DOHH2 (cell line): ENCODE measurements at regions not wholly inside any gene's neighbourhood (a gene's known extent, or its start where the extent isn't known, plus 50 kb on each side); places are given as distances from the start of the nearest gene placed in this dataset.

Experiments
- H3F3A ChIP-seq: fragments of 200-600 bp; sonication (generic), shearing (Covaris generic); 2 replicates; pipeline ENCODE4 v1.6.0; 2016; ENCODE audit warnings: antibody characterized with exemption, mild to moderate bottlenecking; ENCODE audit not compliant: control insufficient read depth, insufficient read depth
- H3K27ac ChIP-seq: fragments of 200-600 bp; sonication (generic); 2 replicates; pipeline ENCODE4 v1.5.1; 2014; ENCODE audit warnings: low read depth, mild to moderate bottlenecking, low read length, moderate library complexity
- H3K27me3 ChIP-seq: fragments of 200-600 bp; sonication (generic); 2 replicates; pipeline ENCODE4 v1.6.1; 2014; ENCODE audit warnings: mild to moderate bottlenecking, low read length, mixed read lengths; ENCODE audit not compliant: control insufficient read depth
- H3K36me3 ChIP-seq: fragments of 200-600 bp; sonication (generic); 2 replicates; pipeline ENCODE4 v1.6.1; 2014; ENCODE audit warnings: mild to moderate bottlenecking, low read length, moderate library complexity, mixed read lengths; ENCODE audit not compliant: control insufficient read depth
- H3K4me1 ChIP-seq: fragments of 200-600 bp; sonication (generic); 2 replicates; pipeline ENCODE4 v1.6.1; 2014; ENCODE audit warnings: mild to moderate bottlenecking, low read length, mixed read lengths; ENCODE audit not compliant: control insufficient read depth
- H3K4me2 ChIP-seq: fragments of 200-600 bp; sonication (generic); 2 replicates; pipeline ENCODE4 v1.6.0; 2014; ENCODE audit warnings: mild to moderate bottlenecking, low read length, moderate library complexity
- H3K4me3 ChIP-seq: fragments of 200-600 bp; sonication (generic); 2 replicates; pipeline ENCODE4 v1.5.1; 2014; ENCODE audit warnings: mild to moderate bottlenecking, low read length, mixed read lengths
- H3K79me2 ChIP-seq: fragments of 200-600 bp; sonication (generic); 2 replicates; pipeline ENCODE4 v1.6.1; 2014; ENCODE audit warnings: mild to moderate bottlenecking, low read length, mixed read lengths; ENCODE audit not compliant: control insufficient read depth
- H3K9me2 ChIP-seq: fragments of 200-600 bp; sonication (generic); replicated peaks from 2 replicates; pipeline ENCODE4 v1.6.1; 2014; ENCODE audit warnings: mild to moderate bottlenecking, low read length, mixed read lengths; ENCODE audit not compliant: control insufficient read depth
- H3K9me3 ChIP-seq: fragments of 200-600 bp; sonication (generic); 2 replicates; pipeline ENCODE4 v1.6.1; 2014; ENCODE audit warnings: antibody characterized with exemption, low read length, mixed read lengths; ENCODE audit not compliant: control insufficient read depth, insufficient read depth
- H4K20me1 ChIP-seq: fragments of 200-600 bp; sonication (generic); 2 replicates; pipeline ENCODE4 v1.6.0; 2014; ENCODE audit warnings: low read depth, mild to moderate bottlenecking, antibody characterized with exemption, low read length, moderate library complexity; ENCODE audit not compliant: control insufficient read depth, insufficient read depth
- CTCF ChIP-seq: fragments of 200-600 bp; sonication (generic); IDR thresholded peaks from one replicate; pipeline ENCODE4 v1.5.1; 2014; ENCODE audit warnings: antibody characterized with exemption, mild to moderate bottlenecking, low read depth, low read length; ENCODE audit not compliant: poor library complexity, severe bottlenecking
- EZH2phosphoT487 ChIP-seq: fragments of 200-600 bp; sonication (generic); IDR thresholded peaks from 2 replicates; pipeline ENCODE4 v1.6.1; 2017; ENCODE audit warnings: borderline replicate concordance, mild to moderate bottlenecking, antibody characterized with exemption, low read length, moderate library complexity, mixed read lengths

GRCh38 chr3:88248658-88249057 is 98.9 kb downstream of the C3orf38 start:
- H3K27ac ChIP-seq: no peak overlapping the region
- no peaks in the 10 kb centered on the region for H3K36me3 ChIP-seq
- no peaks in the 10 kb centered on the region for H3F3A ChIP-seq
- H3K4me1 ChIP-seq: no peaks in the 10 kb centered on the region
- H3K9me3 ChIP-seq: no peaks in the 10 kb centered on the region
- no peak overlapping the region for H3K4me3 ChIP-seq
- no peaks in the 10 kb centered on the region for H3K27me3 ChIP-seq
- H4K20me1 ChIP-seq: no peaks in the 10 kb centered on the region
- H3K79me2 ChIP-seq: no peaks in the 10 kb centered on the region
- no peaks in the 10 kb centered on the region for H3K9me2 ChIP-seq
- H3K4me2 ChIP-seq: no peak overlapping the region
- TF ChIP-seq EZH2phosphoT487: no peak

DNA sequence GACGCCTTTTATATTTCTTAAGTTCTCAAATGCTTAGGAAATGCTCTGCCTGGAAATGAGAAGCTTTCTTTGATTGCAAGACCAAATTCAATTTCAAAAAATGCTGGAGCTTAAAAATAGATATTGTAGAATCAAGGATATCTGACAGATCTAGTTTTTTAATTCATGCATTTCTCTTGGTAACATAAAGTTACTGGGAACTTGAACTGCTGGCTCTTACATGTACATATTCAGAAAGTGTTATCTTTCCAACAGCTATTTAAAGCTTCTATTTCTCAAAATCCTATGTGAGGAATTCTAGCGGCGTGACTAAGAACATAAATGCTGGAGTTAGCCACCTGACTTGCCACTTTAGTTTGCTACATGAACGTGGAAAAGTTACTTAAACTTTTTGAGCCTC is 109.3 kb downstream of the C3orf38 start:
- Histone ChIP-seq H3K9me3 (no peaks in the 10 kb centered on the region), H3K4me3 (no peak overlapping the region), H3K4me2 (no peak overlapping the region), H3K9me2 (no peaks in the 10 kb centered on the region), H3K79me2 (no peaks in the 10 kb centered on the region), H3K27me3 (no peaks in the 10 kb centered on the region), H3K27ac (no peak overlapping the region), H3F3A (no peaks in the 10 kb centered on the region), H3K36me3 (no peaks in the 10 kb centered on the region), H3K4me1 (no peaks in the 10 kb centered on the region), H4K20me1 (no peaks in the 10 kb centered on the region)
- TF ChIP-seq CTCF (no peak), EZH2phosphoT487 (no peak)

GRCh38 chr3:88262527-88262926 is 112.8 kb downstream of the C3orf38 start:
- Histone ChIP-seq H3K4me2 (no peak overlapping the region), H3K4me3 (no peak overlapping the region), H3K9me3 (no peaks in the 10 kb centered on the region), H3K36me3 (no peaks in the 10 kb centered on the region), H3K27ac (no peak overlapping the region), H3F3A (no peaks in the 10 kb centered on the region), H4K20me1 (no peaks in the 10 kb centered on the region), H3K9me2 (no peaks in the 10 kb centered on the region), H3K4me1 (no peaks in the 10 kb centered on the region), H3K79me2 (no peaks in the 10 kb centered on the region), H3K27me3 (no peaks in the 10 kb centered on the region)
- TF ChIP-seq EZH2phosphoT487: no peak
- no peak for TF ChIP-seq CTCF

GRCh38 chr3:88263417-88264100 is 113.8 kb downstream of the C3orf38 start:
- H4K20me1 ChIP-seq: no peaks in the 10 kb centered on the region
- H3K27ac ChIP-seq: no peak overlapping the region
- H3K9me3 ChIP-seq: no peaks in the 10 kb centered on the region
- no peaks in the 10 kb centered on the region for H3K4me1 ChIP-seq
- no peak overlapping the region for H3K4me3 ChIP-seq
- no peaks in the 10 kb centered on the region for H3F3A ChIP-seq
- no peaks in the 10 kb centered on the region for H3K36me3 ChIP-seq
- H3K79me2 ChIP-seq: no peaks in the 10 kb centered on the region
- H3K4me2 ChIP-seq: no peak overlapping the region
- TF ChIP-seq EZH2phosphoT487 (no peak), CTCF (no peak)
- no peaks in the 10 kb centered on the region for H3K27me3 ChIP-seq
- H3K9me2 ChIP-seq: no peaks in the 10 kb centered on the region
